Stimulated activated effector memory CD8-positive, alpha-beta T cell treated with anti-CD3 and anti-CD28 coated beads, Interleukin-12 subunit alpha, Interleukin-12 subunit beta, amount 100 ng/mL, for 72 hours (primary cell): ENCODE measurements at regions not wholly inside any gene's neighbourhood (a gene's known extent, or its start where the extent isn't known, plus 50 kb on each side); places are given as distances from the start of the nearest gene placed in this dataset.

Source experiments
- ATAC-seq: fragments of 150-1000 bp; cut with Tn5 transposase; 2 replicates; pipeline ENCODE4 v1.10.0; 2021
- DNase-seq, 2 donors: peaks; one replicate each; pipeline ENCODE4 v3.0.0; 2021 to 2022; ENCODE audit warnings: low spot score in 2 of 2
- H3K27ac Mint-ChIP-seq: one replicate; pipeline ENCODE4 v1.8.0; 2022; ENCODE audit warnings: mild to moderate bottlenecking, mixed read lengths
- H3K36me3 Mint-ChIP-seq: one replicate; pipeline ENCODE4 v1.8.0; 2022; ENCODE audit warnings: mild to moderate bottlenecking, mixed read lengths
- H3K4me1 Mint-ChIP-seq: one replicate; pipeline ENCODE4 v1.8.0; 2022; ENCODE audit warnings: mixed read lengths
- H3K4me3 Mint-ChIP-seq: one replicate; pipeline ENCODE4 v1.8.0; 2022; ENCODE audit warnings: mild to moderate bottlenecking, mixed read lengths
- H3K9me3 Mint-ChIP-seq: one replicate; pipeline ENCODE4 v1.8.0; 2022; ENCODE audit warnings: mixed read lengths

GRCh38 chrX:9327086-9327746, 137.6 kb upstream of the TBL1X start:
- Mint-ChIP-seq H3K27ac (no peak overlapping the region), H3K9me3 (no peaks in the 10 kb centered on the region), H3K4me1 (peaks cover 12% of the 10 kb centered on the region), H3K36me3 (no peaks in the 10 kb centered on the region), H3K4me3 (no peak overlapping the region)
- DNase-seq (no peak), ATAC-seq (no peak)

GRCh38 chrX:9327747-9328145, 137.1 kb upstream of the TBL1X start:
- H3K4me3 Mint-ChIP-seq, result no peak overlapping the region
- no peaks in the 10 kb centered on the region for H3K36me3 Mint-ChIP-seq
- DNase-seq (no peak), ATAC-seq (peak; percentile 62)
- H3K9me3 Mint-ChIP-seq, result no peaks in the 10 kb centered on the region
- no peak overlapping the region for H3K27ac Mint-ChIP-seq
- H3K4me1 Mint-ChIP-seq, result peaks cover 12% of the 10 kb centered on the region

- H3K4me3 Mint-ChIP-seq, result no peak overlapping the region
- peaks cover 12% of the 10 kb centered on the region for H3K4me1 Mint-ChIP-seq
- no peak overlapping the region for H3K27ac Mint-ChIP-seq
- H3K9me3 Mint-ChIP-seq, result no peaks in the 10 kb centered on the region
- DNase-seq, result no peak
- no peak for ATAC-seq
- H3K36me3 Mint-ChIP-seq, result no peaks in the 10 kb centered on the region
These were observed 135.8 kb upstream of the TBL1X start for GRCh38 chrX:9329056-9329455.

GRCh38 chrX:9330249-9330982, 134.4 kb upstream of the TBL1X start:
- H3K4me1 Mint-ChIP-seq, result peaks cover 12% of the 10 kb centered on the region
- H3K36me3 Mint-ChIP-seq, result no peaks in the 10 kb centered on the region
- no peak overlapping the region for H3K4me3 Mint-ChIP-seq
- no peaks in the 10 kb centered on the region for H3K9me3 Mint-ChIP-seq
- DNase-seq, result no peak
- ATAC-seq, result no peak
- H3K27ac Mint-ChIP-seq, result no peak overlapping the region

GRCh38 chrX:9333873-9334560, 130.8 kb upstream of the TBL1X start:
- DNase-seq (no peak), ATAC-seq (no peak)
- H3K4me1 Mint-ChIP-seq, result peaks cover 21% of the 10 kb centered on the region
- no peak overlapping the region for H3K4me3 Mint-ChIP-seq
- no peaks in the 10 kb centered on the region for H3K36me3 Mint-ChIP-seq
- no peak overlapping the region for H3K27ac Mint-ChIP-seq
- H3K9me3 Mint-ChIP-seq, result no peaks in the 10 kb centered on the region

- Mint-ChIP-seq H3K4me1 (peaks cover 29% of the 10 kb centered on the region), H3K27ac (no peak overlapping the region), H3K9me3 (no peaks in the 10 kb centered on the region), H3K4me3 (no peak overlapping the region), H3K36me3 (no peaks in the 10 kb centered on the region)
- DNase-seq (no peak), ATAC-seq (no peak)
These were observed 129.6 kb upstream of the TBL1X start for GRCh38 chrX:9335251-9335650.

- peak; percentile 65 for ATAC-seq
- Mint-ChIP-seq H3K36me3 (no peaks in the 10 kb centered on the region), H3K27ac (no peak overlapping the region), H3K9me3 (no peaks in the 10 kb centered on the region), H3K4me1 (peaks cover 41% of the 10 kb centered on the region), H3K4me3 (peak overlapping the region; percentile 30)
- DNase-seq, result no peak
These were observed 128.4 kb upstream of the TBL1X start for GRCh38 chrX:9336456-9336855.

- ATAC-seq (no peak), DNase-seq (no peak)
- no peak overlapping the region for H3K27ac Mint-ChIP-seq
- H3K9me3 Mint-ChIP-seq, result no peaks in the 10 kb centered on the region
- no peaks in the 10 kb centered on the region for H3K36me3 Mint-ChIP-seq
- H3K4me3 Mint-ChIP-seq, result peak overlapping the region; percentile 30
- peaks cover 43% of the 10 kb centered on the region for H3K4me1 Mint-ChIP-seq
These were observed 127.8 kb upstream of the TBL1X start for GRCh38 chrX:9337046-9337445.

- H3K4me1 Mint-ChIP-seq, result peaks cover 47% of the 10 kb centered on the region
These were observed 125.9 kb upstream of the TBL1X start for GRCh38 chrX:9338986-9339385.

GRCh38 chrX:9339603-9340491, 125.0 kb upstream of the TBL1X start:
- Mint-ChIP-seq H3K27ac (no peak overlapping the region), H3K4me1 (peaks cover 47% of the 10 kb centered on the region), H3K36me3 (no peaks in the 10 kb centered on the region), H3K4me3 (peak overlapping the region; percentile 67), H3K9me3 (no peaks in the 10 kb centered on the region)
- DNase-seq, result no peak
- no peak for ATAC-seq

More at GRCh38 chrX:9338986-9339385, 125.9 kb upstream of the TBL1X start:
- H3K36me3 Mint-ChIP-seq, result no peaks in the 10 kb centered on the region
- H3K27ac Mint-ChIP-seq, result no peak overlapping the region
- DNase-seq (no peak), ATAC-seq (no peak)
- H3K4me3 Mint-ChIP-seq, result no peak overlapping the region
- no peaks in the 10 kb centered on the region for H3K9me3 Mint-ChIP-seq

GRCh38 chrX:9340598-9341290, 124.1 kb upstream of the TBL1X start:
- Mint-ChIP-seq H3K9me3 (no peaks in the 10 kb centered on the region), H3K27ac (peak overlapping the region; percentile 86)

GRCh38 chrX:9341291-9342201, 123.3 kb upstream of the TBL1X start:
- peaks cover 37% of the 10 kb centered on the region for H3K4me1 Mint-ChIP-seq
- ATAC-seq (peak; percentile 90), DNase-seq (peak in 1 of 2 donors; percentile 60)
- peak overlapping the region; percentile 86 for H3K27ac Mint-ChIP-seq
- H3K4me3 Mint-ChIP-seq, result peak overlapping the region; percentile 67
- no peaks in the 10 kb centered on the region for H3K9me3 Mint-ChIP-seq
- no peaks in the 10 kb centered on the region for H3K36me3 Mint-ChIP-seq

More at GRCh38 chrX:9340598-9341290, 124.1 kb upstream of the TBL1X start:
- peak; percentile 38 for ATAC-seq
- peak overlapping the region; percentile 67 for H3K4me3 Mint-ChIP-seq
- H3K36me3 Mint-ChIP-seq, result no peaks in the 10 kb centered on the region
- peak in 1 of 2 donors; percentile 49 for DNase-seq
- H3K4me1 Mint-ChIP-seq, result peaks cover 44% of the 10 kb centered on the region

GRCh38 chrX:9342561-9343051, 122.3 kb upstream of the TBL1X start:
- Mint-ChIP-seq H3K36me3 (no peaks in the 10 kb centered on the region), H3K4me1 (peaks cover 31% of the 10 kb centered on the region), H3K4me3 (peak overlapping the region; percentile 58), H3K27ac (peak overlapping the region; percentile 34), H3K9me3 (no peaks in the 10 kb centered on the region)
- ATAC-seq (peak; percentile 70), DNase-seq (peak; percentile 29 to 71)
